ENCODE measurements at regions not wholly inside any gene's neighbourhood (a gene's known extent, or its start where the extent isn't known, plus 50 kb on each side); places are given as distances from the start of the nearest gene placed in this dataset.

DNA sequence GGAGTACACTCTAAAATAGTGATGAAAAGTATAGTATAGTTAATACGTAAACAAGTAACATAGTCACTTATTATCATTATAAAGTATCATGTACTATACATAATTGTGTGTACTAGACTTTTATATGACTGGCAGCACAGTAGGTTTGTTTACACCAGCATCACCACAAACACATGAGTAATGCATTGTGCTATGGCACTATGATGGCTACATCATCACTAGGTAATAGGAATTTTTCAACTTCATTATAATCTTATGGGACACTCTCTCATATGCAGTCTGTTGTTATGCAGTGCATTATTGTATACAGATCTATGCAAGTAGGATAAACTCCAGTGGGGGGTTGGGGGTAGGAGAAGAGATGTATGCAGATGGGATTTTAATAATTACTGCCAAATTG is 52.7 kb upstream of the ELL2 start (continued):
- TF ChIP-seq, protein P1, sequence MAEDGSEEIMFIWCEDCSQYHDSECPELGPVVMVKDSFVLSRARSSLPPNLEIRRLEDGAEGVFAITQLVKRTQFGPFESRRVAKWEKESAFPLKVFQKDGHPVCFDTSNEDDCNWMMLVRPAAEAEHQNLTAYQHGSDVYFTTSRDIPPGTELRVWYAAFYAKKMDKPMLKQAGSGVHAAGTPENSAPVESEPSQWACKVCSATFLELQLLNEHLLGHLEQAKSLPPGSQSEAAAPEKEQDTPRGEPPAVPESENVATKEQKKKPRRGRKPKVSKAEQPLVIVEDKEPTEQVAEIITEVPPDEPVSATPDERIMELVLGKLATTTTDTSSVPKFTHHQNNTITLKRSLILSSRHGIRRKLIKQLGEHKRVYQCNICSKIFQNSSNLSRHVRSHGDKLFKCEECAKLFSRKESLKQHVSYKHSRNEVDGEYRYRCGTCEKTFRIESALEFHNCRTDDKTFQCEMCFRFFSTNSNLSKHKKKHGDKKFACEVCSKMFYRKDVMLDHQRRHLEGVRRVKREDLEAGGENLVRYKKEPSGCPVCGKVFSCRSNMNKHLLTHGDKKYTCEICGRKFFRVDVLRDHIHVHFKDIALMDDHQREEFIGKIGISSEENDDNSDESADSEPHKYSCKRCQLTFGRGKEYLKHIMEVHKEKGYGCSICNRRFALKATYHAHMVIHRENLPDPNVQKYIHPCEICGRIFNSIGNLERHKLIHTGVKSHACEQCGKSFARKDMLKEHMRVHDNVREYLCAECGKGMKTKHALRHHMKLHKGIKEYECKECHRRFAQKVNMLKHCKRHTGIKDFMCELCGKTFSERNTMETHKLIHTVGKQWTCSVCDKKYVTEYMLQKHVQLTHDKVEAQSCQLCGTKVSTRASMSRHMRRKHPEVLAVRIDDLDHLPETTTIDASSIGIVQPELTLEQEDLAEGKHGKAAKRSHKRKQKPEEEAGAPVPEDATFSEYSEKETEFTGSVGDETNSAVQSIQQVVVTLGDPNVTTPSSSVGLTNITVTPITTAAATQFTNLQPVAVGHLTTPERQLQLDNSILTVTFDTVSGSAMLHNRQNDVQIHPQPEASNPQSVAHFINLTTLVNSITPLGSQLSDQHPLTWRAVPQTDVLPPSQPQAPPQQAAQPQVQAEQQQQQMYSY (CRISPR knock-in tag; IDR thresholded peaks at IDR 0.05), result no peak
- TF ChIP-seq, protein P2, sequence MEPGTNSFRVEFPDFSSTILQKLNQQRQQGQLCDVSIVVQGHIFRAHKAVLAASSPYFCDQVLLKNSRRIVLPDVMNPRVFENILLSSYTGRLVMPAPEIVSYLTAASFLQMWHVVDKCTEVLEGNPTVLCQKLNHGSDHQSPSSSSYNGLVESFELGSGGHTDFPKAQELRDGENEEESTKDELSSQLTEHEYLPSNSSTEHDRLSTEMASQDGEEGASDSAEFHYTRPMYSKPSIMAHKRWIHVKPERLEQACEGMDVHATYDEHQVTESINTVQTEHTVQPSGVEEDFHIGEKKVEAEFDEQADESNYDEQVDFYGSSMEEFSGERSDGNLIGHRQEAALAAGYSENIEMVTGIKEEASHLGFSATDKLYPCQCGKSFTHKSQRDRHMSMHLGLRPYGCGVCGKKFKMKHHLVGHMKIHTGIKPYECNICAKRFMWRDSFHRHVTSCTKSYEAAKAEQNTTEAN (CRISPR knock-in tag; IDR thresholded peaks at IDR 0.05), result no peak
- TF ChIP-seq RELA (CRISPR knock-in tag; IDR thresholded peaks at IDR 0.05; ENCODE audit: borderline replicate concordance) (no peak), ZNF671 (CRISPR knock-in tag; IDR thresholded peaks at IDR 0.05) (no peak), KAT7 (CRISPR knock-in tag; IDR thresholded peaks at IDR 0.05; ENCODE audit: borderline replicate concordance) (no peak), CBFB (CRISPR knock-in tag; IDR thresholded peaks at IDR 0.05; ENCODE audit: low read depth) (no peak)

DNA sequence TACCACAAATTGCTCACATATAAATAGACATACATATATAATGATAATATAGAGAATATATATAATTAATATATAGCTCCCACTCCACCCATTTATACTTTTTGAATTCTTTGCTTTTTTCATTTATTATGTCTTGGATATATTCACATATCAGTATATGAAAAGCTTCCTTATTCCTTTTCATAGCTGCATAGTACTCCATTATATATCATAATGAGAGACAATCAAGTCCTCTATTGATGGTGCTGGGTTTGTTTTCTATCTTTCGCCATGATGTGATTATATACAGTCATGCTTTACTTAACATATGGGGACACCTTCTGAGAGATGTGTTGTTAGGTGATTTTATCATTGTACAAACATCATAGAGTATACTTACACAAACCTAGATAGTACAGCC is 51.6 kb upstream of the ELL2 start:
- DNase-seq (ENCODE audit: low spot score) (no peak), ATAC-seq (no peak)
- Mint-ChIP-seq H3K27me3 (ENCODE audit: low read depth) (no peaks in the 10 kb centered on the region), H3K4me3 (no peak overlapping the region), H3K4me1 (no peaks in the 10 kb centered on the region), H3K36me3 (no peaks in the 10 kb centered on the region), H3K27ac (no peak overlapping the region), H3K9me3 (peaks cover 14% of the 10 kb centered on the region)
- TF ChIP-seq, protein P3, sequence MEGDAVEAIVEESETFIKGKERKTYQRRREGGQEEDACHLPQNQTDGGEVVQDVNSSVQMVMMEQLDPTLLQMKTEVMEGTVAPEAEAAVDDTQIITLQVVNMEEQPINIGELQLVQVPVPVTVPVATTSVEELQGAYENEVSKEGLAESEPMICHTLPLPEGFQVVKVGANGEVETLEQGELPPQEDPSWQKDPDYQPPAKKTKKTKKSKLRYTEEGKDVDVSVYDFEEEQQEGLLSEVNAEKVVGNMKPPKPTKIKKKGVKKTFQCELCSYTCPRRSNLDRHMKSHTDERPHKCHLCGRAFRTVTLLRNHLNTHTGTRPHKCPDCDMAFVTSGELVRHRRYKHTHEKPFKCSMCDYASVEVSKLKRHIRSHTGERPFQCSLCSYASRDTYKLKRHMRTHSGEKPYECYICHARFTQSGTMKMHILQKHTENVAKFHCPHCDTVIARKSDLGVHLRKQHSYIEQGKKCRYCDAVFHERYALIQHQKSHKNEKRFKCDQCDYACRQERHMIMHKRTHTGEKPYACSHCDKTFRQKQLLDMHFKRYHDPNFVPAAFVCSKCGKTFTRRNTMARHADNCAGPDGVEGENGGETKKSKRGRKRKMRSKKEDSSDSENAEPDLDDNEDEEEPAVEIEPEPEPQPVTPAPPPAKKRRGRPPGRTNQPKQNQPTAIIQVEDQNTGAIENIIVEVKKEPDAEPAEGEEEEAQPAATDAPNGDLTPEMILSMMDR (IDR thresholded peaks at IDR 0.05), result no peak
- TF ChIP-seq NR1H2 (CRISPR knock-in tag; IDR thresholded peaks at IDR 0.05), result no peak
- TF ChIP-seq, protein P4, sequence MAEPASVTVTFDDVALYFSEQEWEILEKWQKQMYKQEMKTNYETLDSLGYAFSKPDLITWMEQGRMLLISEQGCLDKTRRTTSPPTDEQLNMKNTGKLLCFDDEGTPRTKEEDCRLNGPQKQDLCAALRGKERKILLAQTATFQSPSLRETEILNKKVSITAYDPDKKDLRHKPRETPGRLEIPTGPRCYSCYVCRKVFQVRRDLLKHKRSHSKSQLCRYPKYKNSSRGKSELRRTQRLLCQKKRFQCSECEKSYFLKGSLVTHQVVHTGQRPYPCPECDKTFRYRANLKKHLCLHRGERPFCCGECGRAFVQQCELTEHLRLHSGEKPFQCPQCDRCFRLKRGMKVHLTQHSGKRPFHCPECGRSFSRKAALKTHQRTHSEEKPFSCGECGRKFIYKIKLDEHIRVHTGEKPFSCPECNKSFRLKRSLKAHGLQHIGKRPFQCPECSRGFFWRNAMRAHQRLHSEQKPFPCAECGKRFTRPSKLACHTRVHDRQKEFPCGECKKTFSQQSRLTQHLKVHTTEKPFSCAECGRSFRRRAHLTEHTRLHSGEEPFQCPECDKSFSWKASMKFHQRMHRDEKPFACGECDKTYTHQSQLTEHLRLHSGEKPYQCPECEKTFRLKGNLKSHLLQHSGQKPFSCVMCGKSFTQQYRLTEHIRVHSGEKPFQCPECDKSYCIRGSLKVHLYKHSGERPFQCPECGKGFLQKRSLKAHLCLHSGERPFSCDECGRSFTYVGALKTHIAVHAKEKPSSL (CRISPR knock-in tag; conservative IDR thresholded peaks at IDR 0.05), result no peak
- ChIA-PET POLR2A (no interaction called here), CTCF (no interaction called here)

DNA sequence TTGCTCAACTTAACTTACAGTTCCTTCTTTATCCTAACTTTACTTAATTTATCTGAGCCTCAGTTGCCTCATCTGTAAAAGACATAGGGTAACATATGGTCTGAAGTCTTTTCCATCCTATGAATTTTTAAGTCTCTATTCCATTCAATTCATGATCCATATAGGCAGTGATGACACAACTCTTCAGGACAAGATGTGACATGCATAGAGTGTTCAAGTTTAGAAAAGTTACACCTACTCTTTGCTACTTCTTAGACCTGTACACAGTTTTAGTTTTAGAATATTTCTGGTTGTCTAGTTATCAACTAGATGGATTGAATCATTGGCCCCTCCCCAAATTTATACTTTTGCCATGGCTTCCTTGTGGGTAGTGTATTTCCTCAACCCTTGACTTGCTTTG is 50.7 kb upstream of the ELL2 start:
- H3K27me3 Mint-ChIP-seq (ENCODE audit: low read depth), result no peaks in the 10 kb centered on the region
- ChIA-PET POLR2A (no interaction called here), CTCF (no interaction called here)
- ATAC-seq (no peak), DNase-seq (ENCODE audit: low spot score) (no peak)
- H3K36me3 Mint-ChIP-seq, result no peaks in the 10 kb centered on the region
- no peaks in the 10 kb centered on the region for H3K4me1 Mint-ChIP-seq
- no peak overlapping the region for H3K4me3 Mint-ChIP-seq
- peaks cover 16% of the 10 kb centered on the region for H3K9me3 Mint-ChIP-seq
- H3K27ac Mint-ChIP-seq, result no peak overlapping the region
- TF ChIP-seq, protein P5, sequence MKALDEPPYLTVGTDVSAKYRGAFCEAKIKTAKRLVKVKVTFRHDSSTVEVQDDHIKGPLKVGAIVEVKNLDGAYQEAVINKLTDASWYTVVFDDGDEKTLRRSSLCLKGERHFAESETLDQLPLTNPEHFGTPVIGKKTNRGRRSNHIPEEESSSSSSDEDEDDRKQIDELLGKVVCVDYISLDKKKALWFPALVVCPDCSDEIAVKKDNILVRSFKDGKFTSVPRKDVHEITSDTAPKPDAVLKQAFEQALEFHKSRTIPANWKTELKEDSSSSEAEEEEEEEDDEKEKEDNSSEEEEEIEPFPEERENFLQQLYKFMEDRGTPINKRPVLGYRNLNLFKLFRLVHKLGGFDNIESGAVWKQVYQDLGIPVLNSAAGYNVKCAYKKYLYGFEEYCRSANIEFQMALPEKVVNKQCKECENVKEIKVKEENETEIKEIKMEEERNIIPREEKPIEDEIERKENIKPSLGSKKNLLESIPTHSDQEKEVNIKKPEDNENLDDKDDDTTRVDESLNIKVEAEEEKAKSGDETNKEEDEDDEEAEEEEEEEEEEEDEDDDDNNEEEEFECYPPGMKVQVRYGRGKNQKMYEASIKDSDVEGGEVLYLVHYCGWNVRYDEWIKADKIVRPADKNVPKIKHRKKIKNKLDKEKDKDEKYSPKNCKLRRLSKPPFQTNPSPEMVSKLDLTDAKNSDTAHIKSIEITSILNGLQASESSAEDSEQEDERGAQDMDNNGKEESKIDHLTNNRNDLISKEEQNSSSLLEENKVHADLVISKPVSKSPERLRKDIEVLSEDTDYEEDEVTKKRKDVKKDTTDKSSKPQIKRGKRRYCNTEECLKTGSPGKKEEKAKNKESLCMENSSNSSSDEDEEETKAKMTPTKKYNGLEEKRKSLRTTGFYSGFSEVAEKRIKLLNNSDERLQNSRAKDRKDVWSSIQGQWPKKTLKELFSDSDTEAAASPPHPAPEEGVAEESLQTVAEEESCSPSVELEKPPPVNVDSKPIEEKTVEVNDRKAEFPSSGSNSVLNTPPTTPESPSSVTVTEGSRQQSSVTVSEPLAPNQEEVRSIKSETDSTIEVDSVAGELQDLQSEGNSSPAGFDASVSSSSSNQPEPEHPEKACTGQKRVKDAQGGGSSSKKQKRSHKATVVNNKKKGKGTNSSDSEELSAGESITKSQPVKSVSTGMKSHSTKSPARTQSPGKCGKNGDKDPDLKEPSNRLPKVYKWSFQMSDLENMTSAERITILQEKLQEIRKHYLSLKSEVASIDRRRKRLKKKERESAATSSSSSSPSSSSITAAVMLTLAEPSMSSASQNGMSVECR (CRISPR knock-in tag; IDR thresholded peaks at IDR 0.05; ENCODE audit: borderline replicate concordance), result no peak
- TF ChIP-seq RELA (CRISPR knock-in tag; IDR thresholded peaks at IDR 0.05; ENCODE audit: borderline replicate concordance) (no peak), ZNF219 (CRISPR knock-in tag; IDR thresholded peaks at IDR 0.05; ENCODE audit: borderline replicate concordance) (no peak)
- TF ChIP-seq, protein P1 (CRISPR knock-in tag; IDR thresholded peaks at IDR 0.05), result no peak
- TF ChIP-seq, protein P6, sequence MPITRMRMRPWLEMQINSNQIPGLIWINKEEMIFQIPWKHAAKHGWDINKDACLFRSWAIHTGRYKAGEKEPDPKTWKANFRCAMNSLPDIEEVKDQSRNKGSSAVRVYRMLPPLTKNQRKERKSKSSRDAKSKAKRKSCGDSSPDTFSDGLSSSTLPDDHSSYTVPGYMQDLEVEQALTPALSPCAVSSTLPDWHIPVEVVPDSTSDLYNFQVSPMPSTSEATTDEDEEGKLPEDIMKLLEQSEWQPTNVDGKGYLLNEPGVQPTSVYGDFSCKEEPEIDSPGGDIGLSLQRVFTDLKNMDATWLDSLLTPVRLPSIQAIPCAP (CRISPR knock-in tag; IDR thresholded peaks at IDR 0.05), result no peak
